GM21619 (cell line): ENCODE measurements at regions not wholly inside any gene's neighbourhood (a gene's known extent, or its start where the extent isn't known, plus 50 kb on each side); places are given as distances from the start of the nearest gene placed in this dataset.
"Not testable (repeated sequence)": the region's sequence is repeated elsewhere in the genome, so short reads cannot be mapped to it uniquely, and the experiment has no call there.

Source experiments
- ATAC-seq: cut with Tn5 transposase; IDR thresholded peaks from one replicate; pipeline ENCODE4 v1.9.1; 2021; ENCODE audit not compliant: unreplicated experiment

DNA sequence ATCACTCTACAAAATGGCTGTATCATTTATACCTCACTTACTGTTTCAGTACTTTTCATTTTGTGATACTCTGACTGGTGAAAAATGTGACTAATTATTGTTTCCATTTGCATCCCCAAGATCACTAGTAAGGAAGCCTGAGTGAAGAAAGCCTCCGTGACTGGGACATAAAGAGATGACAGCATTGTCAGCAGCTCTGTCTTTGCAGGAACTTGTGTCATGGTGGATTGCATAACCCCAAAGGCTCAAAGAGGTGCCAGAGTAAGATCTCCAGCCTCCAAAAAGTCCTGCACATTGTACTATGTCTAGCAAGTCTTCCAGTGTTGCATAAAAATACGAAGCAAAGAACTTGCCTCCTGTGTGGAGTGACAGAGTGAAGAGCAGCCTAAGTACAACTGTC lies 187.5 kb upstream of the CRIM1 start:
- no peak for ATAC-seq

DNA sequence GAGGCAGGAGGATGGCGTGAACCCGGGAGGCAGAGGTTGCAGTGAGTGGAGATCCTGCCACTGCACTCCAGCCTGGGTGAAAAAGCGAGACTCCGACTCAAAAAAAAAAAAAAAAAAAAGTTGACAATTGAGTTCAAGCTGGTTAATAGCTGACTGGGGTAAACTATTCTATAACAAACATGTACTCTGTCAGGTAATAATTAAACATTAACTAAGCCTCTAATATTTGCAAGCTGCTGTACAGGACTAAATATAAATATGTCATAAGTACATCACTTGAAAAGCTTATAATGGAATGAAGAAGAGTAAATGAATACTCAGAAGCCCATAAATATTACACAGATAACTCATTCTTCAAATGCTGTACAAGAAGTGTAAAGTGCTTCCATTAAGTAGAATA lies 190.4 kb upstream of the CRIM1 start:
- ATAC-seq: peak; percentile 77

DNA sequence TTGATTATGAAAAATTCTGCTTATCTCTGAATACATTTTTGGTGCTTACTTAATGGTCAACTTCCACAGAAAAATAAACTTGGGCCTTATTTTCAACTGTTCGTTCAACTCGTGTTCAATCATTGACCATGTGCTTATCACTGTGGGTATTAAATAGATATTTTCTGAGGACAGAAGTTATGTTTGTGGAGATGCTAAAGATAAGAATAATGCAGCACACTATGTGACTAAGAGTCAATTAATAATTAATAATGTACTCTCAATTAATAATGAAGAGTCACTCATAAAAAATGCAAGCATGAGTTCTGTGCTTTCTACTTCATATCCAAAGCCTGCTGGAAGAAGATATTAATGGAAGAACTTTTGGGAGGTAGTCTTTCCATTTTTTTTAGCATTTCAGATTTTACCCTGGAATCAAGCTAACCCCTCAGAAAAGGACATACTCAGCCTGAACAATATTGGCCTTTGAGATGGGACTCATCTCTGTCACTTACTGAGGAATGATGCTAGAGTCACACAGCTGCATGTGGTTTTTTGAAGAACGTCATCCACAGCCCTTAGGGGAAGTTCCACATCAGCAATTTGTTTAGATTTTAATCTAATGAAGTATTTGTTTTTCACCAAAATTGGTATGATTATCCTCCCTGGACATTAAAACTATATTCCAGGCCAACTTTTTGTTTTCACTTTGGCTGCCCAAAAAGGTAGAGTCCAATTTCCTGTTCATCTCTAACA lies 191.9 kb upstream of the CRIM1 start:
- peak; percentile 61 for ATAC-seq

DNA sequence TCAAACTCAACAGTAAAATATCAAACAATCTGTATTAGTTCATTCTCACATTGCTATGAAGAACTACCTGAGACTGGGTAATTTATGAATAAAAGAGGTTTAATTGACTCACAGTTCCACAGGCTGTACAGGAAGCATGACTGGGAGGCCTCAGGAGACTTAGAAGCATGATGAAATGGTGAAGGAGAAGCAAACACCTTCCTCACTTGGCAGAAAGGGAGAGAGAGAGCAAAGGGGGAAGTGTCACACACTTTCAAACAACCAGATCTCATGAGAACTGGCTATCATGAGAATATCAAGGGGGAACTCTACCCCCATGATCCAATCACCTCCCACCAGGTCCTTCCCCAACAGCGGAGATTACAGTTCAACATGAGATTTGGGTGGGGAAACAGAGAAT lies 198.5 kb upstream of the CRIM1 start:
- ATAC-seq: not testable (repeated sequence)

DNA sequence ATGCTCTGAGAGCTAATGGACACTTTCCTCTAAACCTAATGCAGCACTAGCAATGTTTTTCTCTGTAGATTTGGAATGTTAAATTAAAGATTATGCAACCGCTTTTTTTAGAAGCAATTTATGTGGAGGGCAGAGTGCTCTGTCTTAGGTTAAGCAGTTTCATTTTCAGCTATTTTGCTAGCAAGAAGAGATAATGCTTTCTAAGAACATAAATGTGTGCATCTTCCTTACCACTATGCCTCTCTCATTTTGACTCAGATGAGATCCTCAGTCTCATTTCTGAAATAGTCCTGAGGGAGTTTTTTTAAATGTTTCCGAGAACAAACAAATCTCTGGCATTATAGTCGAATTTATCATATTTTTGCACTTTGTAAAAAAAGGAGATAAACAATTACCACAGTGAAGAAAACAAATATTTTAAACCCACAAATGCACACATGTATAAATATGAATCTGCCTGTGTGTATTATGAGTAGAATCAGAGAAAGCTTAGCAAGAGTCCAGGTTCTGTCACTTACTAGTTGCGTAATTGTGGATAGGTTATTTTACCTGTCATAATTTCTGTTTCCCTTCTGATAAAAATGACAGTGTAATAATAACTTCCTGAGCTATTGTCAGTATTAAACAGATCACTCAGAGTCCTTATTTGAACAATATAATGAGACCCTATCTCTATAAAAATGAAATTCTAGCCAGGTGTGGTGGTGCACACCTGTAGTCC lies 207.7 kb upstream of the CRIM1 start:
- ATAC-seq: peak; percentile 98

DNA sequence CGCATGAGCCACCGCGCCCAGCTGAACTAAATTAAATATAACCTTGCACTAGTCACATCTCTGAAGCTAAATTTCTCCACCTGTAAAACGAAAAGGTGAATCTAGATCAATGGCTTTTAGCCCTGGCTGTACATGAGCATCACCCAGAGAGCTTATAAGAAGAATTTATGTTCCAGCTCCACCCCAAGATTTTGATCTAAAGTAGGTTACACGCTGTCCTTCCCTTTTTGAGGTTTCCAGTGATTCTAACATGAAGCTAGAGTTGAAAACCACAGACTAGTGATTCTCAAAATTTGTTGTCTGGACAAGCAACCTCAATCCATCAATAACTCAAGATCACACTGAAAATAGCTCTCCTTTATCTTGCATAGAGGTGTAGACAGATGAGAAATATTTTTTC lies 208.8 kb upstream of the CRIM1 start:
- ATAC-seq: no peak

DNA sequence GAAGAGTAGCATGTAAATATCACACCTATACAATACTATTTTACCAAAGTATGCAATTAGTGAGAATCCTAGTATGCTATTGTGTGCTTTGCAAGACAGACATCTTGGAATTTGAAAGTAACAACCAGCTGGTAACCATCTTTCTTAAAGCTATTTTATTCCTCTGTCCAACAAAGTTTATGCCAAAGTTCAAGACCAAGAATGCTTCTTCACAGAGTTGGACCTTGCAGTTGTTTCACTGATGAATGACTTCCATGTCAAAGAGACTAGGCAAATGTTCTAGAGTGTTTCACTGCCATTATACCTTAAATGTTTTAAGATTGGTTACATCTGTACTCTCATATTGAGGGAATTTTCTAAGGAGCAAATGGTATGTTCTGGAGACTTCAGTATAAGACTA lies 215.2 kb upstream of the CRIM1 start:
- ATAC-seq: no peak

DNA sequence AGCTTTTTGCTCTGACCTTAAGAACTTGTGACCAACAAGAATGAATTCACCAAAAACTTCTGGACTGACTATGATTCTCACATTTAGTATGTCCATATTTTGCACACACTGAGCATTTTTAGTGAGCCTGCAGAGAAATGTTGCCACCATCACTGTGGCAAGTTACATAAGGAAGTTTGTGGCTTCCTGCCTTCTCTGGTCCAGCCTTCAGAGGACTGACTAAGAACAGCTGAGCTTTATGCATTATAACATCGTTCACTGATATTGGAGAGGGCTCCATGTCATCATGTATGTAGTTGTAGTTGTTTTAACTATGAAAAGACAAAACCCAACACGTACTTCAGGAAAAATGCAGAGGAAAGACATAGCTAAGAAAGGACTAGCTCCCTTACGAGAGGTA lies 218.0 kb upstream of the CRIM1 start:
- no peak for ATAC-seq

DNA sequence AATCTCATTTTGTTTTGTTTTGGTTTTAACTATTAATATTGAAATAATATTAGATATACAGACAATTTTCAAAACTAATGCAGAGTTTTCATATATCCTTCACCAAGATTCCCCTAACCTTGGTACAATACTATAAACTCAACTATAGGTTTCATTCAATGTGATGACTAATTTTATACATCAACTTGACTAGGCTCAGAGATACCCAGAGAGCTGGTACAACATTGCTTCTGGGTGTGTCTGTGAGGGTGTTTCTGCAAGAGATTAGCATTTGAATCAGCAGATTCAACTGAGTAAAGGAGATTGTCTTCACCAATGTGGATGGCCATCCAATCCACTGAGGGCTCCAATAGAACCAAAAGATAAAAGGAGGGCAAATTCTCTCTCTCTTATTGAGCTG lies 221.3 kb upstream of the CRIM1 start:
- ATAC-seq: no peak

DNA sequence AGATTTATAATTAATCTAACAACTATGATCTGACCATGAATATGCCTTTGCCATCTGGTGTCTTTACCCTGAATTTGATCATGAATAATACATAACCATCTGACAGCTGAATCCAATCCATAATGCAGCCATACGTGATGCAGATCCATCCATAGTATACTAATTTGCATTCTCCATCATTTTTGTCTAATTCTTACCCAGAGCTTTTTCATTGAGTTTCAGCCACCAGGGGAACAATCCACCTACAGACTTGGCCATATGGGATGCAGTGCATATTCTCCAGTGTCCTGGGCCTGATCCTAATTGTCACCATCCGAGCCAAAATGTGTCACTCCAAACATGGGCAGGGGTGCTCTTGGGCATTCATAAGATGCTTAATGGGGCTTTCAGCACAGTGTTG lies 227.2 kb upstream of the CRIM1 start:
- ATAC-seq: no peak

DNA sequence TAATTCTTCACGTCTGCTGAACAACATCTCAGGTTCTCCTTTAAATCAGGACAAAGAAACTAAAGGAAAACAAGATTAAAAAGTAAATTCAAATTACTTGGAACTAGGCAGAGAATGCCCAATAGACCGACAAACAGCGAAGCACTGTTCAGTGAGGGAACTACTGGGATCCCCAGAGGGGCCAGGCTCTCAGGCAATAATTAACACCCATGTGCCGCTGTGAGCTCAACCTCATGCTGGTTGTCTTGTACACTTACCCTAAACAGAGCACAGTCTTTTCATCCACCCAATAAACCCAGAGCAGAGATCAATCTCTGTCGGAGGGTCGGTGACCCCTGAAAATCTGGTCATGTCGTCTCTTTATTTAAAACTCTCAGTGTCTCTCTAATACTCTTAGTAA lies 229.9 kb upstream of the CRIM1 start:
- ATAC-seq: no peak

DNA sequence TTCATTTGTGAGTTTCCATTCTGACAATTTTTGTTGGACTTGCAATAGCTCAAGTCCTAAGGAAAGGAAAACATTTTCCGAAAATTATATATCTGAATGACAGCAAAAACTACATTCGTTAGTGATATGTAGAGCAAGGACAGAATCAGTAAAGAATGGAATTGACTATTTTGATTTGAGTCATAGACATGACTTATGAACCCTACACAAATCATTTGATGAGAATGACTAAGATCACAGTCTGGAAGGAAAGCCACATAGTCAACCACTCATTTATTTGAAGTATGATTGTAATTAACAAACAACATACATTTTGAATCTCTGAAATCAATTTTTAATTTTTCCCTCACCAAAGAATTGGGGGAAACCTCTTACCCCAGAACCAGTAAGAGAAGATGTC lies 231.6 kb upstream of the CRIM1 start:
- ATAC-seq: no peak

DNA sequence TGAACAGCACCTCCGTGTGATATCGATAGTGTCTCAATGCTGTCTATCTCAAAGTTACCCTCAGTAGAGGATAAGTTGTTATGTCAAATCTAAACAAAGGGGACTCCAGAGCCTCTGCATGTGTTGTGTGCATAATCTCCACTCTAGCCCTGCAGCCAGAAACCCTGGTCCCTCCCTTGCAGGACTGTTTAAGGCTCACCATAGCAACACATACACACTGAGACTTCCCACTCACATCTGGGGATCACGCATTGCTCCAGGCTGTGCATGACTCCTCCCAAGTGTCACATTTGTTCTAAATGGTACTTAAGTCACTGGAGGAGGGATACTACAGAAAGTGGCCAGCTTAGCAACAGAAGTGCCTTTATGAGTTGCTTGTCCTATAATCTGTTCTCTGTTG lies 258.6 kb upstream of the CRIM1 start:
- no peak for ATAC-seq

DNA sequence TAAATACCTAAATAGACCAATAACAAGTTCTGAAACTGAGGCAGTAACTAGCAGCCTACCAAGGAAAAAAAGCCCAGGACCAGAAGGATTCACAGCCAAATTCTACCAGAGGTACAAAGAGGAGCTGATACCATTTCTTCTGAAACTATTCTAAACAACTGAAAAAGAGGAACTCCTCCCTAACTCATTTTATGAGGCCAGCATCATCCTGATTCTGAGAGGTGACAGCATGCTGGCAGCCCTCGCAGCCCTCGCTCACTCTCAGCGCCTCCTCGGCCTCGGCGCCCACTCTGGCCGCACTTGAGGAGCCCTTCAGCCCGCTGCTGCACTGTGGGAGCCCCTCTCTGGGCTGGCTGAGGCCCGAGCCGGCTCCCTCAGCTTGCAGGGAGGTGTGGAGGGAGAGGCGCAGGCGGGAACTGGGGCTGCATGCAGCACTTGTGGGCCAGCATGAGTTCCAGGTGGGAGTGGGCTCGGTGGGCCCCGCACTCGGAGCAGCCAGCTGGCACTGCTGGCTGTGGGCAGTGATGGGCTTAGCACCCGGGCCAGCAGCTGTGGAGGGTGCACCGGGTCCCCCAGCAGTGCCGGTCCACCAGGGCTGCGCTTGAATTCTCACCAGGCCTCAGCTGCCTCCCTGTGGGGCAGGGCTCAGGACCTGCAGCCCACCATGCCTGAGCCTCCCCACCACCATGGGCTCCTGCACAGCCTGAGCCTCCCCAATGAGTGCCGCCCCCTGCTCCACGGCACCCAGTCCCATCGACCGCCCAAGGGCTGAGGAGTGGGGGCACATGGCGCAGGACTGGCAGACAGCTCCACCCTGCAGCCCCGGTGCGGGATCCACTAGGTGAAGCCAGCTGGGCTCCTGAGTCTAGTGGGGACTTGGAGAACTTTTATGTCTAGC lies 263.5 kb upstream of the CRIM1 start:
- not testable (repeated sequence) for ATAC-seq

DNA sequence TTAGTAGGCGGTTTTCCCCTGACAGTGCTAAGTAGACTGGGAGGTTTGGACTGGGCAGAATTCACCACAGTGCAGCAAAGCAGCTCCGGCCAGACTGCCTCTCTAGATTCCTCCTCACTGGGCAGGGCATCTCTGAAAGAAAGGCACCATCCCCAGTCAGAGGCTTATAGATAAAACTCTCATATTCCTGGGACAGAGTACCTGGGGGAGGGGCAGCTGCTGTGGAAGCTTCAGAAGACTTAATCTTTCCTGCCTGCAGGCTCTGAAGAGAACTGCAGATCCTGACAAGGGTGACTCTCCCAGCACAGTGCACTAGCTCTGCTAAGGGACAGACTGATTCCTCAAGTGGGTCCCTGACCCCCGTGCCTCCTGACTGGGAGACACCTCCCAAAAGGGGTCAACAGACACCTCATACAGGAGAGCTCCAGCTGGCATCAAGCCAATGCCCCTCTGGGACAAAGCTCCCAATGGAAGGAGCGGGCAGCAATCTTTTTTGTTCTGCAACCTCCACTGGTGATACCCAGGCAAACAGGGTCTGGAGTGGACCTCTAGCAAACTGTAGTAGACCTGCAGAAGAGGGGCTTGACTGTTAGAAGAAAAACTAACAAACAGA lies 266.8 kb upstream of the CRIM1 start:
- ATAC-seq: no peak

DNA sequence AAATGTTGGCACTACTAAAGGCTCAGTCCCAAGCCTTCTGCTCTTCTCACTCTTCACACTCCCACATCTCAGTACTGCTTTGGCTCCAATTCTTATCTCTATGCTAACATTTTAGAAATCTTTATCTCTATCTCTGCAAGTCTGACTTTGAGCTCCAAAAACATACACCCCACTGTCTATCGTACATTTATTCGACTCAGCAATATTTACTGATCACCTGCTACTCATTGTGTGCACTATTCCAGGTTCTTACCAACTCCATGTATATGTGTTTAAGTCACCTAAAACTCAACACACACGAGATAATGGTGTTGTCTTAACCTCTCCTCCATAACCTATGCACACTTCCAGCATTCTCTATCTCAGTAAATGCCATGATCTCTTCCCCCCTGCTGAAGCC lies 268.2 kb upstream of the CRIM1 start:
- ATAC-seq: no peak

DNA sequence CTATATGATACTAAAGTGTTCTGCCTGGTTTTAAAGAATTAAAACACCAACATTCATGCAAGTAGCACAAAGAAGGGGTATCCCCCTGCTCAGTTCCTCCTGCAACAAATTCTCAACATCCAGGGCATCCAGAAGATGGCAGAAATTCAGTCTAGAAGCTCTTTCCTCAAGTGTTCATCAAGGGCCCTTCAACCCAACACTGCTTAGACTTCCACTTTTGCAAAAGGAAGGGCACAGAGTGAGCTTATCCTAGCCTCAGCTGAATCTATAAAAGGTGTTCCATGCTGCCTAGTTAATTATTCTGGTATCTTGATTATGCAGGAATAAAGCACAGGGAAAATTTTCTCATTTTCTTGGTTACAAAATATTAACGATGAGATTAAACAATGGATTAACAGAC lies 275.8 kb upstream of the CRIM1 start:
- no peak for ATAC-seq

DNA sequence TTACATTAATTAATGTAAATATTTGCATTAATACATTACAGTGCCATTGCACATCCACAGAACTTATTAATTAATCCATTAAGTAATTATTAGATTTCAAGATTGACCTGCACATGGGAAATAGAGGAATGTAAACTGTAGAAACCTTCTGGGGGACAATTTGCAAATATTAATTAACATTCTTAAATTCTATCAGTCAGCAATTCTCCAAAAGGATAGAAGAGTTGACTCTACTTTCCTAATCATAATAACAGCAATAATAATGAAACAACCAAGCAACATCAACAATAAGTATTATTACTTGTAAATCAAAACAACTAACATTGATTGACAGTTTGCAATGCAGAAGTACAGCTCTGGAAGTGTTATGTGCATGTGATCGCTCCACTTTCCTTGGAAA lies 281.6 kb upstream of the CRIM1 start:
- no peak for ATAC-seq

DNA sequence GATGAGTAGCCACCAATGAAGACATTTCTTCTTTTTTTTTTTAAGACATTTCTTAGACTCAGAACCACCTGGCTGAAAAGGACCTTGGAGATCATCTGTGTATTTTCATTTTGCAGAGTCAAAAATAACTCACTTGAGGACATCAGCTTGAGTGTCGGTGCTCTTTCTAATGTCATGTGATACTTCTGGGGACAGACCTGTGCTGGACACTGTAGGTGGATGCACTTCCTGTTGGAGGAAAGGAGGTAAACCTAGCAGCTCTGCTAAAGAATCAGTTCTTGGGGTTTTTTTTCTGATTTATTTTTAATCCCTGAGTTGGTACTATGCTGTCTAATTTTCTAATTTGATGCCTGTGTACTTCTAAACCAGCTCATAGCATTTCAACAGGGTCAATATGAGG lies 283.9 kb upstream of the CRIM1 start:
- ATAC-seq: no peak

DNA sequence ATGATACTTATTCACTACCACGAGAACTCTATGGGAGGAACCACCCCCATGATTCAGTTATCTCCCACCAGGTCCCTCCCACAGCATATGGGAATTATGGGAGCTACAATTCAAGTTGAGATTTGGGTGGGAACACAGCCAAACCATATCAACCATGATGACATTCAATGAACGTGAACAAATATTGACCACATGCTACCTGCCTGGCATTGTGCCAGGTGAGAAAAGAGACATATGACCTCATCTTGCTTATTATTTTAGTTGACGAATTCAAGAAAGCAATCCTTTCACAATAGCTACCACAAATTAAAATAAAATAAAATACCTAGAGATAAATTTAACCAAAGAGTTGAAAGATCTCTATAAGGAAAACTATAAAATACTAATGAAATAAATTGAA lies 286.5 kb upstream of the CRIM1 start:
- no peak for ATAC-seq

DNA sequence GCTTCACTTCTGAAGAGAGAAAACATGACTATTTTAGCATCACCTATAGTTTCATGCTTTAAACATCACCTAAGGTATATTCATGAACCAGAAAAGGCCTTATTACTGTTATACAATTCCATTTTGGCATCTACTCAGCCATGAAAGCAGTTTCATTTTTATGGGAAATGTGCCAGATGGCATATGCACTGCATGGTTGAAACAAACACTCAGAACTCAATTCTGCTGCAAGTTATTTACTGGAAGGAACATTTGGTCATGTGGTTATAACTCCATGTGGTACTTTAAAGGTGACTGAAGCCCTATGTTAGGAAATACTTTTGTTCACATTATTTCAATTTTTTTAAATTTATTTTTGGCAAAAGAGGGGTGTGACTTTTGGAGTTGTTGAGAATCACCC lies 287.5 kb upstream of the CRIM1 start:
- ATAC-seq: no peak
